ENCODE measurements at regions not wholly inside any gene's neighbourhood (a gene's known extent, or its start where the extent isn't known, plus 50 kb on each side); places are given as distances from the start of the nearest gene placed in this dataset.
A peak's percentile ranks its signal among the peaks of the same experiment; 100 is the strongest.
"Not testable (repeated sequence)": the region's sequence is repeated elsewhere in the genome, so short reads cannot be mapped to it uniquely, and the experiment has no call there.

GRCh38 chr2:138881126-138881525, 100.9 kb upstream of the NXPH2 start:
- Histone ChIP-seq H4K8ac (ENCODE audit: low read depth, low read length) (no peak overlapping the region), H3K56ac (ENCODE audit: low read length) (no peak overlapping the region), H3K27me3 (ENCODE audit: insufficient read depth, low read length, poor library complexity) (no peaks in the 10 kb centered on the region), H2BK15ac (replicated peaks; ENCODE audit: low read depth) (no peak overlapping the region), H4K5ac (ENCODE audit: low read length) (no peak overlapping the region), H2AK5ac (ENCODE audit: low read length) (no peak overlapping the region), H3K79me2 (ENCODE audit: control insufficient read depth, insufficient read depth, low read length) (no peaks in the 10 kb centered on the region), H3K4me2 (ENCODE audit: low read length) (no peak overlapping the region), H3K36me3 (ENCODE audit: control insufficient read depth, insufficient read depth, low read length) (no peaks in the 10 kb centered on the region), H3K4me1 (ENCODE audit: control insufficient read depth, low read depth, low read length) (no peaks in the 10 kb centered on the region), H3K23ac (ENCODE audit: low read length) (no peak overlapping the region), H3K4ac (ENCODE audit: low read depth, low read length) (no peak overlapping the region), H2BK5ac (ENCODE audit: low read length) (no peak overlapping the region), H3K27ac (ENCODE audit: low read depth, low read length) (no peak overlapping the region), H3K18ac (ENCODE audit: low read length) (no peak overlapping the region), H3K4me3 (ENCODE audit: low read length) (no peak overlapping the region), H2BK120ac (ENCODE audit: low read depth, low read length) (no peak overlapping the region), H3K79me1 (ENCODE audit: low read length) (no peaks in the 10 kb centered on the region), H3K9ac (ENCODE audit: low read length) (no peak overlapping the region)
- WGBS (ENCODE audit: extremely low coverage, insufficient coverage, low lambda C conversion rate): no CpG with 5 or more reads among the region's 1 CpG
- DNase-seq: no peak

GRCh38 chr2:138879931-138880330, 99.7 kb upstream of the NXPH2 start:
- no peaks in the 10 kb centered on the region for H3K27me3 ChIP-seq (ENCODE audit: insufficient read depth, low read length, poor library complexity)
- no CpG with 5 or more reads among the region's 2 CpGs for WGBS (ENCODE audit: extremely low coverage, insufficient coverage, low lambda C conversion rate)
- H3K79me2 ChIP-seq (ENCODE audit: control insufficient read depth, insufficient read depth, low read length): no peaks in the 10 kb centered on the region
- H3K79me1 ChIP-seq (ENCODE audit: low read length): no peaks in the 10 kb centered on the region
- no peak overlapping the region for H3K23ac ChIP-seq (ENCODE audit: low read length)
- no peaks in the 10 kb centered on the region for H3K36me3 ChIP-seq (ENCODE audit: control insufficient read depth, insufficient read depth, low read length)
- H2BK5ac ChIP-seq (ENCODE audit: low read length): no peak overlapping the region
- H2AK5ac ChIP-seq (ENCODE audit: low read length): no peak overlapping the region
- H3K4me1 ChIP-seq (ENCODE audit: control insufficient read depth, low read depth, low read length): no peaks in the 10 kb centered on the region
- H3K4ac ChIP-seq (ENCODE audit: low read depth, low read length): no peak overlapping the region
- H3K9ac ChIP-seq (ENCODE audit: low read length): no peak overlapping the region
- no peak overlapping the region for H4K8ac ChIP-seq (ENCODE audit: low read depth, low read length)
- no peak overlapping the region for H3K4me3 ChIP-seq (ENCODE audit: low read length)
- no peak overlapping the region for H3K27ac ChIP-seq (ENCODE audit: low read depth, low read length)
- no peak overlapping the region for H2BK120ac ChIP-seq (ENCODE audit: low read depth, low read length)
- H4K5ac ChIP-seq (ENCODE audit: low read length): no peak overlapping the region
- no peak overlapping the region for H3K4me2 ChIP-seq (ENCODE audit: low read length)
- no peak overlapping the region for H3K18ac ChIP-seq (ENCODE audit: low read length)
- no peak overlapping the region for H2BK15ac ChIP-seq (replicated peaks; ENCODE audit: low read depth)
- no peak overlapping the region for H3K56ac ChIP-seq (ENCODE audit: low read length)
- no peak for DNase-seq

GRCh38 chr2:138877421-138877820, 97.2 kb upstream of the NXPH2 start:
- Histone ChIP-seq H3K4ac (ENCODE audit: low read depth, low read length) (no peak overlapping the region), H3K23ac (ENCODE audit: low read length) (no peak overlapping the region), H3K56ac (ENCODE audit: low read length) (no peak overlapping the region), H3K9ac (ENCODE audit: low read length) (no peak overlapping the region), H3K4me2 (ENCODE audit: low read length) (no peak overlapping the region), H3K4me1 (ENCODE audit: control insufficient read depth, low read depth, low read length) (no peaks in the 10 kb centered on the region), H2BK5ac (ENCODE audit: low read length) (no peak overlapping the region), H4K5ac (ENCODE audit: low read length) (no peak overlapping the region), H3K36me3 (ENCODE audit: control insufficient read depth, insufficient read depth, low read length) (no peaks in the 10 kb centered on the region), H3K27ac (ENCODE audit: low read depth, low read length) (no peak overlapping the region), H3K4me3 (ENCODE audit: low read length) (no peak overlapping the region), H2BK15ac (replicated peaks; ENCODE audit: low read depth) (no peak overlapping the region), H2BK120ac (ENCODE audit: low read depth, low read length) (no peak overlapping the region), H2AK5ac (ENCODE audit: low read length) (no peak overlapping the region), H3K79me1 (ENCODE audit: low read length) (no peaks in the 10 kb centered on the region), H4K8ac (ENCODE audit: low read depth, low read length) (no peak overlapping the region), H3K18ac (ENCODE audit: low read length) (no peak overlapping the region), H3K27me3 (ENCODE audit: insufficient read depth, low read length, poor library complexity) (no peaks in the 10 kb centered on the region), H3K79me2 (ENCODE audit: control insufficient read depth, insufficient read depth, low read length) (no peaks in the 10 kb centered on the region)
- DNase-seq: peak; percentile 82
- no CpG with 5 or more reads among the region's 3 CpGs for WGBS (ENCODE audit: extremely low coverage, insufficient coverage, low lambda C conversion rate)

- Histone ChIP-seq H3K4ac (ENCODE audit: low read depth, low read length) (no peak overlapping the region), H3K27me3 (ENCODE audit: insufficient read depth, low read length, poor library complexity) (no peaks in the 10 kb centered on the region), H3K27ac (ENCODE audit: low read depth, low read length) (no peak overlapping the region), H3K79me1 (ENCODE audit: low read length) (no peaks in the 10 kb centered on the region), H4K8ac (ENCODE audit: low read depth, low read length) (no peak overlapping the region), H3K18ac (ENCODE audit: low read length) (no peak overlapping the region), H2AK5ac (ENCODE audit: low read length) (no peak overlapping the region), H3K79me2 (ENCODE audit: control insufficient read depth, insufficient read depth, low read length) (no peaks in the 10 kb centered on the region), H2BK5ac (ENCODE audit: low read length) (no peak overlapping the region), H2BK15ac (replicated peaks; ENCODE audit: low read depth) (no peak overlapping the region), H3K4me3 (ENCODE audit: low read length) (no peak overlapping the region), H4K5ac (ENCODE audit: low read length) (no peak overlapping the region), H3K4me2 (ENCODE audit: low read length) (no peak overlapping the region), H3K23ac (ENCODE audit: low read length) (no peak overlapping the region), H3K36me3 (ENCODE audit: control insufficient read depth, insufficient read depth, low read length) (no peaks in the 10 kb centered on the region), H2BK120ac (ENCODE audit: low read depth, low read length) (no peak overlapping the region), H3K9ac (ENCODE audit: low read length) (no peak overlapping the region), H3K4me1 (ENCODE audit: control insufficient read depth, low read depth, low read length) (no peaks in the 10 kb centered on the region), H3K56ac (ENCODE audit: low read length) (no peak overlapping the region)
- no peak for DNase-seq
- WGBS (ENCODE audit: extremely low coverage, insufficient coverage, low lambda C conversion rate): no CpG with 5 or more reads among the region's 1 CpG
Observed at GRCh38 chr2:138874251-138874650, 94.1 kb upstream of the NXPH2 start.

GRCh38 chr2:138872116-138872515, 91.9 kb upstream of the NXPH2 start:
- not testable (repeated sequence) for H3K4ac ChIP-seq (ENCODE audit: low read depth, low read length); H3K4me1 ChIP-seq (ENCODE audit: control insufficient read depth, low read depth, low read length); H2BK120ac ChIP-seq (ENCODE audit: low read depth, low read length); H2AK5ac ChIP-seq (ENCODE audit: low read length); H3K23ac ChIP-seq (ENCODE audit: low read length); H3K9ac ChIP-seq (ENCODE audit: low read length); H3K4me3 ChIP-seq (ENCODE audit: low read length); H3K27me3 ChIP-seq (ENCODE audit: insufficient read depth, low read length, poor library complexity); H3K79me1 ChIP-seq (ENCODE audit: low read length); H3K4me2 ChIP-seq (ENCODE audit: low read length); H2BK15ac ChIP-seq (replicated peaks; ENCODE audit: low read depth); H3K56ac ChIP-seq (ENCODE audit: low read length); H2BK5ac ChIP-seq (ENCODE audit: low read length); H3K79me2 ChIP-seq (ENCODE audit: control insufficient read depth, insufficient read depth, low read length); H3K36me3 ChIP-seq (ENCODE audit: control insufficient read depth, insufficient read depth, low read length); H4K5ac ChIP-seq (ENCODE audit: low read length); H3K18ac ChIP-seq (ENCODE audit: low read length); H3K27ac ChIP-seq (ENCODE audit: low read depth, low read length); DNase-seq; H4K8ac ChIP-seq (ENCODE audit: low read depth, low read length)
- no CpG with 5 or more reads among the region's 10 CpGs for WGBS (ENCODE audit: extremely low coverage, insufficient coverage, low lambda C conversion rate)

- Histone ChIP-seq H3K4me2 (ENCODE audit: low read length) (no peak overlapping the region), H3K4ac (ENCODE audit: low read depth, low read length) (no peak overlapping the region), H2BK15ac (replicated peaks; ENCODE audit: low read depth) (no peak overlapping the region), H3K36me3 (ENCODE audit: control insufficient read depth, insufficient read depth, low read length) (no peaks in the 10 kb centered on the region), H4K8ac (ENCODE audit: low read depth, low read length) (no peak overlapping the region), H3K56ac (ENCODE audit: low read length) (no peak overlapping the region), H3K9ac (ENCODE audit: low read length) (no peak overlapping the region), H3K4me3 (ENCODE audit: low read length) (no peak overlapping the region), H3K23ac (ENCODE audit: low read length) (no peak overlapping the region), H2AK5ac (ENCODE audit: low read length) (no peak overlapping the region), H3K27ac (ENCODE audit: low read depth, low read length) (no peak overlapping the region), H4K5ac (ENCODE audit: low read length) (no peak overlapping the region), H3K18ac (ENCODE audit: low read length) (no peak overlapping the region), H3K79me2 (ENCODE audit: control insufficient read depth, insufficient read depth, low read length) (no peaks in the 10 kb centered on the region), H3K27me3 (ENCODE audit: insufficient read depth, low read length, poor library complexity) (no peaks in the 10 kb centered on the region), H3K4me1 (ENCODE audit: control insufficient read depth, low read depth, low read length) (no peaks in the 10 kb centered on the region), H3K79me1 (ENCODE audit: low read length) (no peaks in the 10 kb centered on the region), H2BK120ac (ENCODE audit: low read depth, low read length) (no peak overlapping the region), H2BK5ac (ENCODE audit: low read length) (no peak overlapping the region)
- DNase-seq: no peak
- no CpG with 5 or more reads among the region's 1 CpG for WGBS (ENCODE audit: extremely low coverage, insufficient coverage, low lambda C conversion rate)
Observed at GRCh38 chr2:138871312-138871711, 91.1 kb upstream of the NXPH2 start.
